NCI-H82 treated with DMSO at 0.1 percent for 48 hours (cell line): ENCODE measurements at regions not wholly inside any gene's neighbourhood (a gene's known extent, or its start where the extent isn't known, plus 50 kb on each side); places are given as distances from the start of the nearest gene placed in this dataset.
"Not testable (repeated sequence)": the region's sequence is repeated elsewhere in the genome, so short reads cannot be mapped to it uniquely, and the experiment has no call there.

Experiments
- DNase-seq: peaks from one replicate; lab custom pipeline; 2025; ENCODE audit not compliant: unreplicated experiment; lab: John Stamatoyannopoulos, UW

GRCh38 chr15:39400821-39401550 lies 179.9 kb upstream of the THBS1 start:
- DNase-seq = no peak

- no peak for DNase-seq
These were observed 177.2 kb upstream of the THBS1 start for GRCh38 chr15:39403640-39404117.

- no peak for DNase-seq
These were observed 176.1 kb upstream of the THBS1 start for GRCh38 chr15:39404767-39405181.

GRCh38 chr15:39406485-39406884 lies 174.4 kb upstream of the THBS1 start:
- DNase-seq = no peak

GRCh38 chr15:39407116-39407515 lies 173.8 kb upstream of the THBS1 start:
- DNase-seq = no peak

- no peak for DNase-seq
These were observed 170.9 kb upstream of the THBS1 start for GRCh38 chr15:39409876-39410530.

GRCh38 chr15:39411102-39411989 lies 169.5 kb upstream of the THBS1 start:
- DNase-seq = no peak

GRCh38 chr15:39413558-39413957 lies 167.3 kb upstream of the THBS1 start:
- no peak for DNase-seq

- no peak for DNase-seq
These were observed 166.7 kb upstream of the THBS1 start for GRCh38 chr15:39414201-39414600.

- DNase-seq = no peak
These were observed 165.2 kb upstream of the THBS1 start for GRCh38 chr15:39415634-39416033.

GRCh38 chr15:39416258-39416657 lies 164.6 kb upstream of the THBS1 start:
- DNase-seq = no peak

GRCh38 chr15:39417366-39418134 lies 163.3 kb upstream of the THBS1 start:
- DNase-seq = no peak

- DNase-seq = no peak
These were observed 161.2 kb upstream of the THBS1 start for GRCh38 chr15:39419651-39420050.

- DNase-seq = not testable (repeated sequence)
These were observed 160.6 kb upstream of the THBS1 start for GRCh38 chr15:39420123-39420852.

GRCh38 chr15:39420853-39421192 lies 160.1 kb upstream of the THBS1 start:
- not testable (repeated sequence) for DNase-seq

GRCh38 chr15:39426552-39427532 lies 154.0 kb upstream of the THBS1 start:
- DNase-seq = no peak

GRCh38 chr15:39427705-39428104 lies 153.2 kb upstream of the THBS1 start:
- DNase-seq = no peak

GRCh38 chr15:39429898-39430357 lies 151.0 kb upstream of the THBS1 start:
- no peak for DNase-seq

GRCh38 chr15:39430389-39430788 lies 150.5 kb upstream of the THBS1 start:
- no peak for DNase-seq
